ENCODE measurements at regions not wholly inside any gene's neighbourhood (a gene's known extent, or its start where the extent isn't known, plus 50 kb on each side); places are given as distances from the start of the nearest gene placed in this dataset.

DNA sequence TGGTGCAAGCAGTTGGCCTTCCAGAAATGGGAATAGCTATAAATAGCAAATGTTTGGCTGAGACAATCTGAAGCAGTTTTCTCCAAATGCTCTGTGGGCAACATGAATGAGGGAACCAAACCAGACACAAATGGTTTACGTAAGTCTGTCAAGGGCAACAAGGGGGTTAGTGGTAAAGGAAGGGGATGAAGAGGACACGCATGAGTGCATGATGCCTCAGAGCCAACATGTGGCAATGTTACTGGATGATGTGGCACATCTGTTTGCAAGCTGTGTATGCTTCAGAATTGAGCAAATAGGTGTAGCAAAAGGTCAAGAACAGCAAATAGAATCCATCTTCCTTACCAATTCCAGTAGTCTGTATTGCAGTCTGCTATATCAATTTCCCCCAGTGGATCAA is 76.3 kb upstream of the LMO4 start:
- peak in 1 of 2 donors; percentile 23 for DNase-seq (ENCODE audit: low read depth in 1 of 2, low spot score in 1 of 2)
- no peak overlapping the region for H3K4me3 ChIP-seq
- H3K4me1 ChIP-seq (ENCODE audit: low read depth) = no peaks in the 10 kb centered on the region
- no peaks in the 10 kb centered on the region for H3K9me3 ChIP-seq (ENCODE audit: low read depth)
- TF ChIP-seq, protein P1, sequence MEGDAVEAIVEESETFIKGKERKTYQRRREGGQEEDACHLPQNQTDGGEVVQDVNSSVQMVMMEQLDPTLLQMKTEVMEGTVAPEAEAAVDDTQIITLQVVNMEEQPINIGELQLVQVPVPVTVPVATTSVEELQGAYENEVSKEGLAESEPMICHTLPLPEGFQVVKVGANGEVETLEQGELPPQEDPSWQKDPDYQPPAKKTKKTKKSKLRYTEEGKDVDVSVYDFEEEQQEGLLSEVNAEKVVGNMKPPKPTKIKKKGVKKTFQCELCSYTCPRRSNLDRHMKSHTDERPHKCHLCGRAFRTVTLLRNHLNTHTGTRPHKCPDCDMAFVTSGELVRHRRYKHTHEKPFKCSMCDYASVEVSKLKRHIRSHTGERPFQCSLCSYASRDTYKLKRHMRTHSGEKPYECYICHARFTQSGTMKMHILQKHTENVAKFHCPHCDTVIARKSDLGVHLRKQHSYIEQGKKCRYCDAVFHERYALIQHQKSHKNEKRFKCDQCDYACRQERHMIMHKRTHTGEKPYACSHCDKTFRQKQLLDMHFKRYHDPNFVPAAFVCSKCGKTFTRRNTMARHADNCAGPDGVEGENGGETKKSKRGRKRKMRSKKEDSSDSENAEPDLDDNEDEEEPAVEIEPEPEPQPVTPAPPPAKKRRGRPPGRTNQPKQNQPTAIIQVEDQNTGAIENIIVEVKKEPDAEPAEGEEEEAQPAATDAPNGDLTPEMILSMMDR (IDR thresholded peaks at IDR 0.05; ENCODE audit: low read depth, low read length) = no peak
- no peaks in the 10 kb centered on the region for H3K27me3 ChIP-seq
- no peak overlapping the region for H3K27ac ChIP-seq
- no peaks in the 10 kb centered on the region for H3K36me3 ChIP-seq

DNA sequence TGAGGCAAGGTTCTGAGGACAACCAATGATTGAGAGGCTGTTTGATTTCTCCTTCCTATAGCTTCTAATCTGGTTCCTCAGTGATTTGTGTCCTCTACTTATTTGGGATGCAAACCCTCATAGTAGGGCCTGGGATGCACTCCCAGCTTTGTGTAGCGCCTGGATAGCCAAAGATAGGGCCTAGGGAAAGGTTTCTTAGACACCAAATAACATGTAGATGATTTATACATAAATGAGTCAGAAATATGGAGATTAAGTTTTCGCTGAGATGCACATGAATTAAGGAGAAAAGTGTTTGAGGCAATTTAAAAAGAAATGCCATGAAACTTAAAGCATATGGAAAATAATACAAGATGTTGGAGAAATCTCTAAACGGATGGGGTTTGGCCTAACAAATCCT is 66.0 kb upstream of the LMO4 start:
- no peak for DNase-seq (ENCODE audit: low read depth in 1 of 2, low spot score in 1 of 2)
- Histone ChIP-seq H3K9me3 (ENCODE audit: low read depth) (no peaks in the 10 kb centered on the region), H3K27me3 (no peaks in the 10 kb centered on the region), H3K4me3 (no peak overlapping the region), H3K36me3 (no peaks in the 10 kb centered on the region), H3K4me1 (ENCODE audit: low read depth) (no peaks in the 10 kb centered on the region), H3K27ac (no peak overlapping the region)
- TF ChIP-seq, protein P1 (IDR thresholded peaks at IDR 0.05; ENCODE audit: low read depth, low read length) = no peak

DNA sequence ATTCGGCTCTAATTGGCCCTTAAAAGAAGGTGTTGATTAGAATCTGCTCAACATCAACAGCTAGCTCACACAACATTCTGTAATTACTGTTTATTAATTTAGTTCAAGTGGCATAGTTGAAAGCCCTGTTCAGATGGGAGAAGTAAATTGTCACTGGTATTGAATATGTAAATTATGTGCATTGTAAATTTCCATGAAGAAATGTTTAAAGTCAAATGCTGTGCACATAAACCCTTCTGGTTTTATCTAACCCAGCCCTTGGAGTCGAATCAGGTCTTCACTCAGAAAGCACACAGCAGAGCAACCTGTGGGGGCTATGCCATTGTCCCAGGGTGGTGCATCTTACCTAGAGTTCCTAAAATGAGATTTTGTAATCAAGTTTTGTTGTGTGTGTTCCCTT is 65.4 kb upstream of the LMO4 start:
- H3K27ac ChIP-seq = no peak overlapping the region
- H3K36me3 ChIP-seq = no peaks in the 10 kb centered on the region
- no peaks in the 10 kb centered on the region for H3K4me1 ChIP-seq (ENCODE audit: low read depth)
- H3K27me3 ChIP-seq = no peaks in the 10 kb centered on the region
- H3K9me3 ChIP-seq (ENCODE audit: low read depth) = no peaks in the 10 kb centered on the region
- TF ChIP-seq, protein P1 (IDR thresholded peaks at IDR 0.05; ENCODE audit: low read depth, low read length) = no peak
- DNase-seq (ENCODE audit: low read depth in 1 of 2, low spot score in 1 of 2) = no peak
- H3K4me3 ChIP-seq = no peak overlapping the region

DNA sequence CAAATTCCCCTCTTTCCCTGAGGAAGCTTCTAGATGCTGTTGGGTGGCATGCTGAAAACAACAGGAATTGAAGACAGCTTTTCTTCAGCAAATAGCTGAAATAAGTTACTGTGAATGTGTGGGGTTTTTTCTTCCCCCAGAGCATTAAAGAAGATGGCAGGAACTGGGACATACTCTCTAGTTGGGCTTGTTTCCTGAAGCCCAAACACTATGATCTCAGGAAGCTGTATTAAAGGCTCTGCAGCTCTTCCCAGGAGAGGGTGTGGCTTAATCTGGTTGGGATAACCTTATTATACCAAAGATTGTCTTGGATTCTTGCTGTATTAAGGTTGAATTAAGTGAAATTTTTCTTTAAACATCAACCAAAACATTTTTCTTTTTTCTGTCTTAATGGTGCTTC is 64.9 kb upstream of the LMO4 start:
- no peaks in the 10 kb centered on the region for H3K27me3 ChIP-seq
- H3K27ac ChIP-seq = no peak overlapping the region
- H3K4me1 ChIP-seq (ENCODE audit: low read depth) = no peaks in the 10 kb centered on the region
- no peak for DNase-seq (ENCODE audit: low read depth in 1 of 2, low spot score in 1 of 2)
- H3K36me3 ChIP-seq = no peaks in the 10 kb centered on the region
- H3K9me3 ChIP-seq (ENCODE audit: low read depth) = no peaks in the 10 kb centered on the region
- no peak overlapping the region for H3K4me3 ChIP-seq
- TF ChIP-seq, protein P1 (IDR thresholded peaks at IDR 0.05; ENCODE audit: low read depth, low read length) = no peak

DNA sequence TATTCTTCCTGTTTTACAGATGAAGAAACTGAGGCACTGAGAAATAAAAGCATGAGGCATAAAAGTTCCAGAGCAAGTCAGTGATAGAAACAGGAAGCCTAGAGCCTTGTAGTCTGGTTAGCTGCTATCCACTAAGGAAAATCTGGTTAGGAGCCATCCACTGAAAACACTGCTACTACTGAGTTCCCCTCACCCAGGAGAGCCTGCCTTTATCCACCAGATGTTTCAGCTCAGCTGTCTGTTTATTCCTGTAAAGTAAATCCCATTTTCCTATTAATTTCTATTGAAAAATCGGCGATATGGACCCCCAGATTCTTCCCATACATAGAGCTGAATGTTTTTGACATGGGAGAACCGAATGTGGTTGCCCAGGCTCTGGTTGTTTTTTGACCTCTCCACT is 63.7 kb upstream of the LMO4 start:
- Histone ChIP-seq H3K27me3 (no peaks in the 10 kb centered on the region), H3K27ac (no peak overlapping the region), H3K36me3 (no peaks in the 10 kb centered on the region), H3K4me3 (no peak overlapping the region), H3K4me1 (ENCODE audit: low read depth) (no peaks in the 10 kb centered on the region), H3K9me3 (ENCODE audit: low read depth) (no peaks in the 10 kb centered on the region)
- TF ChIP-seq, protein P1 (IDR thresholded peaks at IDR 0.05; ENCODE audit: low read depth, low read length) = no peak
- no peak for DNase-seq (ENCODE audit: low read depth in 1 of 2, low spot score in 1 of 2)

DNA sequence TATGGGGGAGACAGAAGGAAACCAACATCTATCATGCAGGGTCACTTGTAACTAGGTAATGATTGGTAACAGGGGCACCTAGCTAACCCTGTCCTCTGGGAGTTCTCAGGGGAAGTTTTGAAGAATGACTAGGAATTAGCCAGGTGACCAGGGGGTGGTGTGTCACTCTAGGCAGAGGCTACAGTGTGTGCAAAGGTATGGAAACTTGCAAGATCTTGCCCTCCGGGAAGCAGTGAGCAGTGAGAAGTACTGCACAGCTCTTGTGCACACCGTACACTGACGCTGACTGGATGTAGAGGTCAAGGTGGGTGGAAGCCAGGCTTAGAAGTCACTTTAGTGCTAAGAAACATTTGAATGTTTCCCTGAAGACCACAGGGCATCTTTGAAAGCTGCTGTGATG is 62.9 kb upstream of the LMO4 start:
- H3K4me1 ChIP-seq (ENCODE audit: low read depth) = no peaks in the 10 kb centered on the region
- TF ChIP-seq, protein P1 (IDR thresholded peaks at IDR 0.05; ENCODE audit: low read depth, low read length) = no peak
- H3K27me3 ChIP-seq = no peaks in the 10 kb centered on the region
- no peak for DNase-seq (ENCODE audit: low read depth in 1 of 2, low spot score in 1 of 2)
- H3K9me3 ChIP-seq (ENCODE audit: low read depth) = no peaks in the 10 kb centered on the region
- no peak overlapping the region for H3K27ac ChIP-seq
- no peaks in the 10 kb centered on the region for H3K36me3 ChIP-seq
- no peak overlapping the region for H3K4me3 ChIP-seq

All from cardiac muscle cell (in vitro differentiated cells and primary cell).